ENCODE measurements at regions not wholly inside any gene's neighbourhood (a gene's known extent, or its start where the extent isn't known, plus 50 kb on each side); places are given as distances from the start of the nearest gene placed in this dataset.
"Not testable (repeated sequence)": the region's sequence is repeated elsewhere in the genome, so short reads cannot be mapped to it uniquely, and the experiment has no call there.

- not testable (repeated sequence) for DNase-seq
Measured at GRCh38 chr9:65393111-65393810, 108.3 kb upstream of the FOXD4L5 start.

GRCh38 chr9:65392611-65393010 is 107.6 kb upstream of the FOXD4L5 start:
- not testable (repeated sequence) for DNase-seq

- DNase-seq, result not testable (repeated sequence)
Measured at GRCh38 chr9:65389710-65390109, 104.7 kb upstream of the FOXD4L5 start.

GRCh38 chr9:65389216-65389615 is 104.2 kb upstream of the FOXD4L5 start:
- not testable (repeated sequence) for DNase-seq

GRCh38 chr9:65386699-65387098 is 101.7 kb upstream of the FOXD4L5 start:
- not testable (repeated sequence) for DNase-seq

- not testable (repeated sequence) for DNase-seq
Measured at GRCh38 chr9:65386191-65386590, 101.2 kb upstream of the FOXD4L5 start.

GRCh38 chr9:65385655-65386024 is 100.6 kb upstream of the FOXD4L5 start:
- not testable (repeated sequence) for DNase-seq

- DNase-seq, result not testable (repeated sequence)
Measured at GRCh38 chr9:65384759-65385654, 100.0 kb upstream of the FOXD4L5 start.

GRCh38 chr9:65384066-65384465 is 99.1 kb upstream of the FOXD4L5 start:
- not testable (repeated sequence) for DNase-seq

- DNase-seq, result not testable (repeated sequence)
Measured at GRCh38 chr9:65383646-65384045, 98.6 kb upstream of the FOXD4L5 start.

GRCh38 chr9:65382701-65383318 is 97.8 kb upstream of the FOXD4L5 start:
- DNase-seq, result not testable (repeated sequence)
